HG03097 (cell line): ENCODE measurements at regions not wholly inside any gene's neighbourhood (a gene's known extent, or its start where the extent isn't known, plus 50 kb on each side); places are given as distances from the start of the nearest gene placed in this dataset.
"Not testable (repeated sequence)": the region's sequence is repeated elsewhere in the genome, so short reads cannot be mapped to it uniquely, and the experiment has no call there.

Source experiments
- ATAC-seq: cut with Tn5 transposase; IDR thresholded peaks from one replicate; pipeline ENCODE4 v1.9.1; 2021; ENCODE audit not compliant: unreplicated experiment, low FRiP score

- ATAC-seq = no peak
Observed at GRCh38 chr19:37303591-37304171, 67.2 kb upstream of the ZNF527 start.

- ATAC-seq = no peak
Observed at GRCh38 chr19:37304190-37304883, 66.6 kb upstream of the ZNF527 start.

GRCh38 chr19:37304884-37305255, 66.0 kb upstream of the ZNF527 start:
- no peak for ATAC-seq

- no peak for ATAC-seq
Observed at GRCh38 chr19:37306383-37306963, 64.4 kb upstream of the ZNF527 start.

GRCh38 chr19:37309834-37310575, 60.9 kb upstream of the ZNF527 start:
- ATAC-seq = no peak

- ATAC-seq = not testable (repeated sequence)
Observed at GRCh38 chr19:37312531-37313334, 58.2 kb upstream of the ZNF527 start.

- no peak for ATAC-seq
Observed at GRCh38 chr19:37313335-37313627, 57.6 kb upstream of the ZNF527 start.

GRCh38 chr19:37317403-37318209, 53.3 kb upstream of the ZNF527 start:
- peak; percentile 99 for ATAC-seq

GRCh38 chr19:37320988-37321387, 49.9 kb upstream of the ZNF527 start:
- not testable (repeated sequence) for ATAC-seq
